ENCODE measurements at regions not wholly inside any gene's neighbourhood (a gene's known extent, or its start where the extent isn't known, plus 50 kb on each side); places are given as distances from the start of the nearest gene placed in this dataset.

GRCh38 chr12:87227162-87227561 lies 802.0 kb downstream of the C12orf50 start:
- no peak overlapping the region for H3K9ac ChIP-seq (ENCODE audit: low read length)
- no peaks in the 10 kb centered on the region for H4K20me1 ChIP-seq (ENCODE audit: control insufficient read depth, insufficient read depth, low read length, poor library complexity, severe bottlenecking)
- no peak overlapping the region for H3K27ac ChIP-seq (ENCODE audit: low read length in 2 of 2)

GRCh38 chr12:87217491-87217890 lies 811.7 kb downstream of the C12orf50 start:
- Mint-ChIP-seq H3K4me1 (no peaks in the 10 kb centered on the region), H3K4me3 (no peak overlapping the region), H3K27ac (no peak overlapping the region), H3K9me3 (ENCODE audit: insufficient read depth) (no peaks in the 10 kb centered on the region), H3K27me3 (no peaks in the 10 kb centered on the region)
- no peaks in the 10 kb centered on the region for H3K9me3 ChIP-seq (ENCODE audit: control extremely low read depth in 1 of 3, control insufficient read depth in 2 of 3, insufficient read depth in 1 of 3, low read length in 2 of 3)
- H4K20me1 ChIP-seq (ENCODE audit: control insufficient read depth, insufficient read depth, low read length, poor library complexity, severe bottlenecking): no peaks in the 10 kb centered on the region
- no peaks in the 10 kb centered on the region for H3K4me1 ChIP-seq (ENCODE audit: control insufficient read depth in 2 of 2, insufficient read depth in 2 of 2, low read length in 2 of 2)
- ChIA-PET POLR2A (no interaction called here), CTCF (no interaction called here)
- no peak overlapping the region for H3K9ac ChIP-seq (ENCODE audit: low read length)
- no peak overlapping the region for H3K27ac ChIP-seq (ENCODE audit: low read length in 2 of 2)
- H3K36me3 ChIP-seq (replicated peaks in 1 of 2; ENCODE audit: control extremely low read depth in 1 of 2, control insufficient read depth in 1 of 2, extremely low read depth in 1 of 2, insufficient read depth in 2 of 2, low read length in 1 of 2): no peaks in the 10 kb centered on the region
- H3K4me3 ChIP-seq (ENCODE audit: control extremely low read depth in 1 of 5, extremely low read depth in 1 of 5, insufficient read depth in 1 of 5, low read depth in 2 of 5, low read length in 4 of 5): no peak overlapping the region
- intact Hi-C loops (cut with micrococcal nuclease): no loop called here
- DNase-seq (no peak), ATAC-seq (ENCODE audit: low read depth) (no peak)
- no peaks in the 10 kb centered on the region for H3K27me3 ChIP-seq (replicated peaks in 1 of 4; ENCODE audit: control extremely low read depth in 1 of 4, control insufficient read depth in 3 of 4, insufficient read depth in 4 of 4, low read length in 3 of 4)
- TF ChIP-seq EZH2 (IDR thresholded peaks at IDR 0.05; ENCODE audit: borderline replicate concordance, insufficient read depth, low read depth, low read length, poor library complexity, severe bottlenecking): no peak
- TF ChIP-seq CTCF (IDR thresholded peaks at IDR 0.05): no peak
- no peak overlapping the region for H2AFZ ChIP-seq (ENCODE audit: insufficient read depth, low read depth, low read length, poor library complexity, severe bottlenecking)
- no peak overlapping the region for H3K4me2 ChIP-seq (replicated peaks; ENCODE audit: low read depth, low read length, poor library complexity, severe bottlenecking)
- H3K79me2 ChIP-seq (ENCODE audit: control insufficient read depth, insufficient read depth, low read length): no peaks in the 10 kb centered on the region

More at GRCh38 chr12:87227162-87227561, 802.0 kb downstream of the C12orf50 start:
- Histone ChIP-seq H3K79me2 (ENCODE audit: control insufficient read depth, insufficient read depth, low read length) (no peaks in the 10 kb centered on the region), H3K4me1 (ENCODE audit: control insufficient read depth in 2 of 2, insufficient read depth in 2 of 2, low read length in 2 of 2) (no peaks in the 10 kb centered on the region), H3K9me3 (ENCODE audit: control extremely low read depth in 1 of 3, control insufficient read depth in 2 of 3, insufficient read depth in 1 of 3, low read length in 2 of 3) (no peaks in the 10 kb centered on the region), H3K27me3 (replicated peaks in 1 of 4; ENCODE audit: control extremely low read depth in 1 of 4, control insufficient read depth in 3 of 4, insufficient read depth in 4 of 4, low read length in 3 of 4) (no peaks in the 10 kb centered on the region), H2AFZ (ENCODE audit: insufficient read depth, low read depth, low read length, poor library complexity, severe bottlenecking) (no peak overlapping the region), H3K4me2 (replicated peaks; ENCODE audit: low read depth, low read length, poor library complexity, severe bottlenecking) (no peak overlapping the region), H3K36me3 (replicated peaks in 1 of 2; ENCODE audit: control extremely low read depth in 1 of 2, control insufficient read depth in 1 of 2, extremely low read depth in 1 of 2, insufficient read depth in 2 of 2, low read length in 1 of 2) (no peaks in the 10 kb centered on the region), H3K4me3 (ENCODE audit: control extremely low read depth in 1 of 5, extremely low read depth in 1 of 5, insufficient read depth in 1 of 5, low read depth in 2 of 5, low read length in 4 of 5) (no peak overlapping the region)
- no peak for ATAC-seq (ENCODE audit: low read depth)
- ChIA-PET CTCF (no interaction called here), POLR2A (no interaction called here)
- WGBS (ENCODE audit: insufficient coverage): no CpG with 5 or more reads among the region's 3 CpGs
- TF ChIP-seq CTCF (IDR thresholded peaks at IDR 0.05) (no peak), EZH2 (IDR thresholded peaks at IDR 0.05; ENCODE audit: borderline replicate concordance, insufficient read depth, low read depth, low read length, poor library complexity, severe bottlenecking) (no peak)
- Mint-ChIP-seq H3K9me3 (ENCODE audit: insufficient read depth) (no peaks in the 10 kb centered on the region), H3K4me1 (no peaks in the 10 kb centered on the region), H3K27me3 (no peaks in the 10 kb centered on the region), H3K4me3 (no peak overlapping the region), H3K27ac (no peak overlapping the region)
- intact Hi-C loops (cut with micrococcal nuclease): no loop called here
- DNase-seq: no peak

Data from B cell (primary cell).